H1 (cell line): ENCODE measurements at regions not wholly inside any gene's neighbourhood (a gene's known extent, or its start where the extent isn't known, plus 50 kb on each side); places are given as distances from the start of the nearest gene placed in this dataset.

Source experiments
- CTCF ChIA-PET: fragments of 300-600 bp; sonication (Branson Sonifier 250); formaldehyde crosslinking; loops from one replicate; lab custom pipeline; 2021; ENCODE audit not compliant: partially characterized antibody; lab: Charles Lee
- POLR2A ChIA-PET: fragments of 300-600 bp; sonication (Branson Sonifier 250); formaldehyde crosslinking; loops from one replicate; lab custom pipeline; 2021; ENCODE audit warnings: inconsistent platforms; ENCODE audit not compliant: partially characterized antibody; lab: Charles Lee
- DNase-seq, 2 experiments: peaks; one replicate each; pipeline versions ENCODE4 v3.0.0 to v3.0.0-alpha.2; 2010 to 2022; ENCODE audit warnings: low spot score in 2 of 2, low read depth in 1 of 2, mixed read lengths in 1 of 2
- FAIRE-seq: peaks from 2 replicates; lab custom pipeline; 2011; peaks lifted over from hg19 to GRCh38; lab: Jason Lieb, UNC
- H2AFZ ChIP-seq: 2 replicates; pipeline ENCODE4 v1.8.1; 2012; ENCODE audit warnings: low read length, inconsistent platforms
- H2AK5ac ChIP-seq: 2 replicates; pipeline ENCODE4 v1.6.1; 2013; ENCODE audit warnings: low read depth, low read length
- H2BK120ac ChIP-seq: replicated peaks from 2 replicates; pipeline ENCODE3; 2013; ENCODE audit warnings: low read depth, low read length, inconsistent platforms
- H2BK12ac ChIP-seq: 2 replicates; pipeline ENCODE4 v1.6.1; 2013; ENCODE audit warnings: low read depth, low read length
- H2BK15ac ChIP-seq: 2 replicates; pipeline ENCODE4 v1.6.1; 2013; ENCODE audit warnings: low read length
- H2BK20ac ChIP-seq: 2 replicates; pipeline ENCODE4 v1.6.1; 2013; ENCODE audit warnings: low read length
- H2BK5ac ChIP-seq: 2 replicates; pipeline ENCODE4 v1.6.1; 2013; ENCODE audit warnings: low read depth, low read length
- H3K14ac ChIP-seq: 2 replicates; pipeline ENCODE4 v1.6.1; 2013; ENCODE audit warnings: inconsistent platforms; ENCODE audit not compliant: insufficient read length
- H3K18ac ChIP-seq: 2 replicates; pipeline ENCODE4 v1.6.1; 2013; ENCODE audit warnings: low read length; ENCODE audit errors: extremely low read depth
- H3K23ac ChIP-seq: 2 replicates; pipeline ENCODE4 v1.6.1; 2013; ENCODE audit warnings: inconsistent platforms; ENCODE audit not compliant: insufficient read length
- H3K23me2 ChIP-seq: 2 replicates; pipeline ENCODE4 v1.6.1; 2013; ENCODE audit warnings: low read depth, low read length
- H3K27ac ChIP-seq: 2 replicates; pipeline ENCODE4 v1.6.1; 2011; ENCODE audit warnings: low read depth, low read length, inconsistent platforms
- H3K27me3 ChIP-seq, 4 experiments: replicated peaks in 1 of 4; 1 replicate in 1 of 4; 2 replicates in 3 of 4; pipeline versions ENCODE4 v1.6.1 to v1.8.1; 2011 to 2013; ENCODE audit warnings: low read length in 3 of 4, mild to moderate bottlenecking in 3 of 4, inconsistent platforms in 2 of 4, mixed read lengths in 2 of 4, moderate library complexity in 1 of 4; ENCODE audit not compliant: control insufficient read depth in 3 of 4, insufficient read depth in 3 of 4; ENCODE audit errors: extremely low read depth in 1 of 4
- H3K36me3 ChIP-seq, 4 experiments: 2 replicates each; pipeline versions ENCODE4 v1.6.1 to v1.8.1; 2011 to 2013; ENCODE audit warnings: mild to moderate bottlenecking in 4 of 4, low read length in 3 of 4, moderate library complexity in 2 of 4, control low read depth in 1 of 4, inconsistent platforms in 1 of 4; ENCODE audit not compliant: insufficient read depth in 4 of 4, control insufficient read depth in 2 of 4
- H3K4ac ChIP-seq: replicated peaks from 2 replicates; pipeline ENCODE3; 2013; ENCODE audit warnings: low read length, low read depth, mixed read lengths, inconsistent platforms; ENCODE audit not compliant: insufficient read length
- H3K4me1 ChIP-seq, 4 experiments: replicated peaks in 1 of 4; 1 replicate in 1 of 4; 2 replicates in 3 of 4; pipeline versions ENCODE4 v1.6.1 to v1.8.1; 2011 to 2013; ENCODE audit warnings: low read length in 3 of 4, inconsistent platforms in 2 of 4, mixed read lengths in 1 of 4; ENCODE audit not compliant: insufficient read depth in 4 of 4, control insufficient read depth in 3 of 4
- H3K4me2 ChIP-seq, 2 experiments: 2 replicates each; pipeline versions ENCODE4 v1.6.1 to v1.8.1; 2011 to 2013; ENCODE audit warnings: low read depth in 2 of 2, low read length in 2 of 2, control low read depth in 1 of 2, inconsistent platforms in 1 of 2, mild to moderate bottlenecking in 1 of 2; ENCODE audit not compliant: insufficient read depth in 1 of 2
- H3K4me3 ChIP-seq, 4 experiments: fragments of 200-600, 300-600 bp in 1 of 4; sonication (generic), shearing (Covaris generic), sonication (Bioruptor Twin) in 1 of 4; 2 replicates each; pipeline versions ENCODE4 v1.5.1 to v1.8.1; 2011 to 2016; ENCODE audit warnings: low read length in 4 of 4, low read depth in 3 of 4, control low read depth in 2 of 4, inconsistent platforms in 2 of 4, mild to moderate bottlenecking in 2 of 4, mixed read lengths in 1 of 4, moderate library complexity in 1 of 4; ENCODE audit not compliant: insufficient read depth in 2 of 4; ENCODE audit errors: extremely low read depth in 1 of 4
- H3K56ac ChIP-seq: replicated peaks from 2 replicates; pipeline ENCODE3; 2013; ENCODE audit warnings: low read depth, mild to moderate bottlenecking, mixed read lengths, low read length, inconsistent platforms; ENCODE audit not compliant: insufficient read length
- H3K79me1 ChIP-seq: 2 replicates; pipeline ENCODE4 v1.6.1; 2013; ENCODE audit warnings: low read depth, low read length, control low read depth
- H3K79me2 ChIP-seq, 2 experiments: 2 replicates each; pipeline versions ENCODE4 v1.6.1 to v1.8.1; 2012 to 2013; ENCODE audit warnings: low read length in 2 of 2, mild to moderate bottlenecking in 2 of 2, inconsistent platforms in 1 of 2; ENCODE audit not compliant: insufficient read depth in 2 of 2, control insufficient read depth in 1 of 2
- H3K9ac ChIP-seq, 4 experiments: replicated peaks in 1 of 4; 1 replicate in 1 of 4; 2 replicates in 3 of 4; pipeline versions ENCODE4 v1.6.1 to v1.8.1; 2011 to 2013; ENCODE audit warnings: low read depth in 3 of 4, low read length in 3 of 4, control low read depth in 2 of 4, mild to moderate bottlenecking in 2 of 4, moderate library complexity in 2 of 4, inconsistent platforms in 1 of 4; ENCODE audit errors: extremely low read depth in 1 of 4
- H3K9me3 ChIP-seq, 2 experiments: 2 replicates each; pipeline versions ENCODE4 v1.6.1 to v1.8.1; 2012 to 2013; ENCODE audit warnings: mild to moderate bottlenecking in 2 of 2, moderate library complexity in 2 of 2, control low read depth in 1 of 2, inconsistent platforms in 1 of 2, low read depth in 1 of 2, low read length in 1 of 2, mixed read lengths in 1 of 2; ENCODE audit not compliant: insufficient read depth in 2 of 2
- H4K20me1 ChIP-seq, 2 experiments: replicated peaks in 1 of 2; 2 replicates each; pipeline versions ENCODE3 to v1.8.1; 2011 to 2013; ENCODE audit warnings: inconsistent platforms in 2 of 2, low read length in 2 of 2, mild to moderate bottlenecking in 1 of 2; ENCODE audit not compliant: insufficient read depth in 2 of 2, control insufficient read depth in 1 of 2
- H4K5ac ChIP-seq: 2 replicates; pipeline ENCODE4 v1.6.1; 2013; ENCODE audit warnings: low read length, low read depth, mixed read lengths, inconsistent platforms; ENCODE audit not compliant: insufficient read length
- H4K8ac ChIP-seq: 2 replicates; pipeline ENCODE4 v1.8.0; 2013; ENCODE audit warnings: mild to moderate bottlenecking, moderate library complexity, low read length, inconsistent platforms; ENCODE audit not compliant: insufficient read depth; ENCODE audit errors: extremely low read depth
- H4K91ac ChIP-seq: replicated peaks from 2 replicates; pipeline ENCODE3; 2013; ENCODE audit warnings: low read length, mixed read lengths, inconsistent platforms; ENCODE audit not compliant: insufficient read length
- EGR1 ChIP-seq: IDR thresholded peaks from 2 replicates; pipeline ENCODE4 v1.6.1; 2011; ENCODE audit warnings: low read depth, low read length, borderline replicate concordance
- KDM1A ChIP-seq: fragments of 200-600, 300-600 bp; sonication (generic); IDR thresholded peaks from 2 replicates; pipeline ENCODE4 v1.7.1; 2016; ENCODE audit warnings: mild to moderate bottlenecking, low read length, borderline replicate concordance
- WGBS, 2 experiments: shearing (Covaris generic) in 1 of 2; methylation state at CpG; one replicate each; pipeline versions ENCODE4 v1.1.6 to v1.1.7; 2013 to 2015; ENCODE audit warnings: low lambda C conversion rate in 2 of 2, mixed read lengths in 2 of 2, inconsistent platforms in 1 of 2, low coverage in 1 of 2, missing lambda C conversion rate in 1 of 2; ENCODE audit not compliant: insufficient replicate concordance in 2 of 2, insufficient coverage in 1 of 2, insufficient read length in 1 of 2; ENCODE audit errors: extremely low coverage in 1 of 2, missing lambda C conversion rate in 1 of 2; 5-methylcytosine and 5-hydroxymethylcytosine counted together

GRCh38 chr13:73696713-73697112 lies 437.5 kb downstream of the KLF12 start:
- no peak for DNase-seq

More at GRCh38 chr13:73696713-73697112, 437.5 kb downstream of the KLF12 start:
- Histone ChIP-seq H3K4me2 (no peak overlapping the region), H3K9ac (no peak overlapping the region), H3K4me3 (no peak overlapping the region), H2BK5ac (no peak overlapping the region), H3K23ac (no peak overlapping the region), H2BK120ac (no peak overlapping the region), H3K27ac (no peak overlapping the region), H2BK15ac (no peak overlapping the region), H3K56ac (no peak overlapping the region), H3K4me1 (peaks cover 0 to 14% (median 7%) of the 10 kb centered on the region in 4 experiments; a peak in 5 of 7 replicates), H3K9me3 (no peaks in the 10 kb centered on the region), H3K4ac (no peak overlapping the region), H3K14ac (no peak overlapping the region), H3K36me3 (no peaks in the 10 kb centered on the region), H2AK5ac (no peak overlapping the region), H2BK20ac (no peak overlapping the region), H3K23me2 (no peaks in the 10 kb centered on the region), H2BK12ac (no peak overlapping the region), H2AFZ (no peak overlapping the region), H4K8ac (no peak overlapping the region), H3K79me1 (no peaks in the 10 kb centered on the region), H4K20me1 (no peaks in the 10 kb centered on the region), H3K18ac (no peak overlapping the region), H4K91ac (no peak overlapping the region), H3K27me3 (no peaks in the 10 kb centered on the region), H4K5ac (no peak overlapping the region), H3K79me2 (no peaks in the 10 kb centered on the region)
- WGBS, 2 experiments, result 92% methylated on average over 3 of the region's 3 CpGs; no CpG with 5 or more reads in 1 of the 2 experiments
- POLR2A ChIA-PET, result no interaction called here
- FAIRE-seq, result no peak
- TF ChIP-seq KDM1A (peak; percentile 85; the same call in 1 of the 2 replicates), EGR1 (no peak)
- CTCF ChIA-PET, result interaction anchor here (1.3 kb wide), 1 partner anchor 26 kb away, joined by 3 read pairs; no protein-coding TSS in a partner anchor
